CD4-positive, alpha-beta T cell treated with Interleukin-17A for 1 hour (primary cell): ENCODE measurements at regions not wholly inside any gene's neighbourhood (a gene's known extent, or its start where the extent isn't known, plus 50 kb on each side); places are given as distances from the start of the nearest gene placed in this dataset.
"Not testable (repeated sequence)": the region's sequence is repeated elsewhere in the genome, so short reads cannot be mapped to it uniquely, and the experiment has no call there.

ENCODE experiments used
- DNase-seq: peaks from one replicate; pipeline ENCODE4 v3.0.0-alpha.2; 2020

DNA sequence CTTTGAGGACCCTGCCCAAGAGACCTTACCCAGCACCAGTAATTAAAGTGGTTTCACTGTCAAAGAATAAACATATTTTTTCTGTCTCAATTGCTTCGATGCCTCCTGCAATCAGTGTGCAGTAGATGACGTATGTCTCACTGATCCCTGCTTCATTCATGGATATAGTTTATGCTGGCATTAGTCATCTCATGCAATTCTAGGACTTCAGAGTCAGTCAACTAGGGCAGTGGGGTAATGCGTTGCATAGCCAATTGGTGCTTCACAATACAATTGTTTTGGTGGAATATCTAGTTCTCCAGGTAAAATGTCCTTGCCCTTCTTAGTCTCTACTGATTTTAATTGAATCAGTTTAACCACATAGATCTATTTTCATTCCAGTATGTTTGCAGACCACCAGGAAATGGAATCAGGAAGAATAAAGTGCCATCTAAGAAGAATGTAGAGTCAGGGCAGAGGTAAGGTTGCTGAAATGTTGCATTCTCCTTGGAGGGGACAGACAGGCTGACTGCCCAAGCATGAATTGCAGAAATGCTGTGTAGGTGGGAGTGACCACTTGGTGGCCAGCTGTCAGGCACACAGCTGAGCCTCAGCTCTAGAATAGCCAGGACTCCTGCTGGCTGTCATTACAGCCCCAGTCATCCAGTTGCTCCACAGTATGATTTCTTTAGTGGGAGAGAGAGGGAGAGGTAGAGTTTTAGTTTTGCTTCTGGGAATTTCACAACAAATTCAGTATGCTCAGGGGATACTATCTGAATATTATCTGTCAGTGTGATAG lies 73.5 kb upstream of the MEGF10 start:
- no peak for DNase-seq

DNA sequence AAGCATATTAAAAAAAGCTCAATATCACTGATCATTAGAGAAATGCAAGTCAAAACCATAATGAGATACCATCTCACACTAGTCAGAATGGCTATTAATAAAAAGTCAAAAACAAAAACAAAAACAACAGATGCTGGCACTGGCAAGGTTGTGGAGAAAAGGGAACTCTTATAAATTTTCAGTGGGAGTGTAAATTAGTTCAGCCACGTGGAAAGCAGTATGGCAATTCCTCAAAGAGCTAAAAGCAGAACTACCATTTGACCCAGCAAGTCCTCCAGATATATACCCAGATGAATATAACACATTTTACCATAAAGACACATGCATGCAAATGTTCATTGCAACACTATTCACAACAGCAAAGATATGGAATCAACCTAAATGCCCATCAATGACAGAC lies 68.7 kb upstream of the MEGF10 start:
- DNase-seq, result not testable (repeated sequence)

DNA sequence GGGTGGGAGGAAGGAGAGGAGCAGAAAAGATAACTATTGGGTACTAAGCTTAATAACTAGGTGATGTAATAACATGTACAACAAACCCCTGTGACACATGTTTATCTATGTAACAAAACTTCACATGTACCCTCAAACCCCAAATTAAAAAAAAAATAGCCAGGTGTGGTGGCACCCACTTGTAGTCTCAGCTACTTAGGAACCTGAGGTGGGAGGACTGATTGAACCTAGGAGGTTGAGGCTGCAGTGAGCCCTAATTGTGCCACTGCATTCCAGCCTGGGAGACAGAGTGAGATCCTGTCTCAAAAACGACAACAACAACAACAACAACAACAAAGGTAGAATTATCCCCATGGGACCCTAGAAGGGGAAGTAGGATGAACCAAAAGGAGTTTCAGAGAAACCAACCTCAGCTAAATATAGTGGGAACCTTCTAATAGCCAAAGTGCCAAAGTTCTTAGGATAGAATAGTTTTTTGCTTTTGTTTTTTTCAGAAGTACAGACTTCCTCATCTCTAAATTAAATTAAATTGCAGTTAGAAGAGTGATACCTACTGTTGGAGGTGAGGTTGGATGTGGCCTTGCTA lies 67.9 kb upstream of the MEGF10 start:
- not testable (repeated sequence) for DNase-seq

DNA sequence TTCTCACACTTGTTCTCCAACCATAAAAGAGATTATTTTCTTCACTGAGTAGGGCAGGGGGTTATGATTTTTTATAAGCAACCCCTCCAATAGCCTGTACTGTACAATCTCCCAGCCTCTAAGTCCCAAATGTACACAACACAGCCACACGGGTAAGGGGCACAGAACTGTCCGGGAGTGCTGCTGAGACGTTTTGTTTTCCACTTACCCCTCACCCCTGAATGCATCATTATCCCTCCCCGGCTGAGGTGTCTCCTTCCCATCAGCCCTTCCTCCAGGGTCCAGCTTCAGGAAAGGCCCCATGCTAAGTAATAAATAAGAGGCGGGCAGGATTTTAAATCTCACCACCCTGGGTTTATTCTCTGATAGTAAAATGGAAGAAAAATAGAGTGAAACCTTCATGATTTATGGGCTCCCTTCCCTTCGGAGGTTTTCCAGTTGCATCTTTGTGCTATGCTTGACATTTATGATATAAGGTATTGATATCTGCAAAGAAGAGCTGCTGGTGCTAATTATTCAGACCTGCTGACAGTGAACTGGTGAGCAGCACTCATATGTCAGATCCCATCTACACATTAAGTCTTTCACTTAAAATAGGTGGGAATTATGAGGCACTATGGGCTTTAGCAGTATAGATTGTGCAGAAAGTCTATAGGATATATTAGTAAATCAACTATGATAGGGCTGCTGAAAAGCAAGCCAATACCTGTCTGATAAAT lies 67.2 kb upstream of the MEGF10 start:
- DNase-seq, result no peak

DNA sequence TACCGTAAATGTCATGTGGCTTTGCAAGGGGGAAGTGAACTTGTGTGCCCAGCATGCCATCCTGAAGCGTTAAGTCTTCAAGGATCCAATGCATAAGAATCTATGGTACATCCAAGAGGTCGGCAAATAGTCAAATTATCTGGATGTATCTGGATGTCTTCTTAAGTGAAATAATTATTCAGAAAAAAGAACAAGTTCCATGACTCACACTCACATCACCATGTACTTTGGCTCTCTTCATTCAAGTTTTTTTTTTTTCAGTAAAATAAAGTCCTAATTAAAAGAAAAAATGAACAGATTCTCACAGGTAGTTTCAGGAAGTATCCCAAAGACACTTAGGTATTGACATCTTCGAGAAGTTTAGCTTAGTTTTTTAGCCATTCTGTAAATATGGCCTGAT lies 62.7 kb upstream of the MEGF10 start:
- DNase-seq, result no peak

DNA sequence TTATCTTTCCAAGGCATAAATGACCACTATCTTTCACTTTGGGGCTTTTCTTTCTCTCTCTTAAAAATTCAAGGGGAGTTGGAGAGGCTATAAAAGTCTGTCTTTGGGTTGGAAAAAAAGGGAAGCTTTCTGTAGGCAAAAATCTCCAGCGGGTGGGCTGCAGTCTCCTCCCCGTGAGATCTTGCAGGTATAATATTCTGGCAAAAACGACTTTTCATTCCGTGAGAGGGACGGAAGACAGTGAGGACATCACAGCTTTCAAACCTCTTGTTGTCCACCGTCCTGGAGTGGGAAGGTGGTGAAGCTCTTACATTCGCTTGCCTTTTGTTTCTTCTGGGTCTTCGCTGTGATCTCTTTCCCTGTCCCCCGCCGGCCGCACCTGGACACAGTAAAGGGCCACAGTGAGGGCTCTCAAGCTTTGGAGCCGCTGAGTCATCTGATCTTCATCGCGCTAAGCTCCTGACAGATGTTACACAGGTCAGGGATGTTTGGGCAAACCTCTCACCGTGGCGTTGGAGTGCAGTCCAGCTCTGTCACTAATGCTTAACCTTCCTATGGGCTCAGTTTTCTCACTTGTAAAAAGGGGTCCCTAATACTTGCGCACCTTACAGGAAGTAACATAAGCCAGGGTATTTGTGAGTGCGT lies 61.9 kb upstream of the MEGF10 start:
- no peak for DNase-seq

DNA sequence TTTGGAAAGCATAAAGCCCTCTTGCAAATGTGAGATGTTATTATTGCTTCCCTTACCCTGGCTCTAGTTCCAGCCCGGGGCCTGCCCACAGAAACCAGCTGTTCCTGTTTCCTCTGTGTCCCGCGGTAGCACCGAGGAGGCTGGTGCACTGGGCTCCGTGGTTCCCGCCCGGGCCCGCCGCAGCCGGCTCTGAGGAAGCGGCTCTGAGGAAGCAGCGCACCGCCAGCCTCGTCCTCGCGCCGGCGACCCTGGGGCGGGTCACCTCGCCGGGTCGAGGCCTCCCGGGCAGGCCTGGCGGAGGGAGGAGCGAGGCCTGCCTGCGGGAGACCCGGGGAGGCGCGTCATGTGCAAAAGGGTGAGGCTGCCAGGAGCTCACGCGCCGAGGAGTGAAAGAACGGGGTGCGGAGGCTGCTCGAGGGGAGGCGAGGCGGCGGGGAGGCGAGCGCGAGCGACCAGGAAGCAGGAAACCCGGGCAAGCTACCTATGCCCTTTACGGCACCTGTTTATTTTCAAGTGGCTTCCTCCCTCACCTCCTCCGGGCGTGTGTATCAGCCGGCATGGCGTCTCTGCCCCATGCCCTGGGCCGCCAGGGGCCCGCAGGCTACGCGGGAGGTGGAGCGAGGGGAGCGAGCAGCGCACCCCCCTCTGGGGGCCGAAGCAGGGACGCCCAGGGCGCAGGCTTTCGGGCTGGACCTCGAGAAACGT lies 61.3 kb upstream of the MEGF10 start:
- peak; percentile 58 for DNase-seq

DNA sequence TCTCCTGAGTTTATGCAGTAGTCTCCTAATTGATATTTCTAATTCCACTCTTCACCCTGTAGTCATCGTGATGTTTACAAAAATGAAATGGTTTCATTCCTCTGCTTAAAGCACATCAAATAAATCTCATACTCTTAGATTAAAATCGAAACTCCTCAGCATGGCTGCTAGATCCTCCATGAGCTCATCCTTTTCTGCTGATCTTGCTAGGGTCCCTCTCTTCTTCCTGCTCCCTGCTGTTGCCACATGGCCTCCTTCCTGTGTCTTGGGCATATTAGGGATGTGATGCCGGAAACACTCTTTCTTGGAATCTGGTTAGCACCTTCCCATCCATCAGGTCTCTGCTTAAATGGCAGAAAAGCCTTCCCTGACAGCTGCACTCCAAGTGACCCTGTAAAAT lies 59.5 kb upstream of the MEGF10 start:
- DNase-seq, result no peak

DNA sequence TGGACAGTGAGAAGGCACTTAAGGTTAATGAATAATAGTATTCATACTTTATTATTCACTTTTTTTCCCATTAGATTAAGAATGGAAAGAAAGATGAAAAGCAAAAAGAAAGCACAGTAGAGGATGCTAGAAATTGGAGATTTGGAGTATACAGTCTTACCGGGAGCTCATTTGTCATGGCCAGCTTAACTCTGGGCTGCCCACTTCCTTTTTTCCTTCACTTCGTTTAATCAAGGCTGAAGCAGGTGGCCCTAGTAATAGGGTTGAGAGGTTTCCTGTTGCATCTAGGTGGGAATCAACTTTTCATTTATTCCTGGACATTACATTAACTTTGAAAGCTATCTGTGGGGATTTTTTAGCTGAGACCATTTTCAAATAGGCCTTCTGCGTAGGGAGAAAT lies 57.0 kb upstream of the MEGF10 start:
- no peak for DNase-seq

DNA sequence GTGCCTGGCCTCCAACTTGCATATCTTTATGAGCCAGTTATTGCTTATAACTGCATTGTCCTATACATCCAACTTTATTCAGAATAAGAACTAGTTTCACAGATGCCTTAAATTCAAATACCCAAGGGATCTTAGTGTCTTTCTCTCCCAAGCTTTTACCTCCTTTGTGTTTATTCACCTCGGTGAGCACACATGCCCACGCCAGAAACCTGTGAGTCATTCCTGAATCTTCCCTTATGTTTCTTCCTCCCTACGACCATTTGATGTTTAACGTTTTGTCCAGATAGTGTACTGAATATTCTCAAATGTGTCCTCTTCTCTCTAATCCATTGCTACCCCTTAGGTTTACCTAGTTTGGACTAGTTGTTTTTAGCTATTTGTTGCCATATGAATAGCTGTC lies 55.5 kb upstream of the MEGF10 start:
- DNase-seq, result no peak

DNA sequence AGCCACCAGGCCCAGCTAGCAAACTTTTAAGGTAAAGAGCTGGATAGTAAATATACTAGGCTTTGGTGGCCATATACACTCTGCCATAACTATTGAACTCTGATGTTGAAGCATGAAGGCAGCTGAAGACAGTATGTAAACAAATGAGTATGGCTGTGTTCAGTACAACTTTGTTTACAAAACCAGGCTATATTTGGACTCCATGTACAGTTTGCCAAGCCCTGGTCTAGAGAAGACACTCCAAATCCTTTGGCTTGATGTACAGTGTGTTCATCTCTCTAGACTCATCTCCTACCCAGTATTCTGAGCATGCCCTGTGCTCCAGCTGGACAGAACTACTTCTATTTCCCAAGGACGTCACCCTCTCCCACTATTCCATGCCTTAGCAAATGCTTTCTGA lies 54.3 kb upstream of the MEGF10 start:
- DNase-seq, result no peak
